ENCODE measurements at regions not wholly inside any gene's neighbourhood (a gene's known extent, or its start where the extent isn't known, plus 50 kb on each side); places are given as distances from the start of the nearest gene placed in this dataset.

DNA sequence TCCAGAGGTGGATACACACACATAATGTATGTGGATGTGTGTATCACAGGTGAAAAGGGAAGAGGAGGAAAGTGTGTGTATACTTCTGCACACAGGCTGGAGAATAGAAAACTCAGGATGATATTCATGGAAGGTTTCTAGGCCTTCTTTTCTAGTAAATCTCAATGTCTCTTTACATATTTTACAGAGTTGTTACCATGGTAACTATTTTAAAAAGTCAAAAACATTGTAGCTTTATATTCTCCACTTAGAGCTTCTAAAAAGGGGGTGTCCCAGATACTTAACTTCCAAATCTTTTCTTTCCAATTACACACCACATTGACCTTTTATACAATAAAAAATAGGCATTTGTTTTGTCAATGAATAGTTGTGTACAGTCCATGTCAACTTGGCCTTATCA is 604.8 kb upstream of the LCORL start:
- peaks cover 7% of the 10 kb centered on the region for H3K9me3 ChIP-seq (ENCODE audit: low read length)
- CTCF ChIA-PET (ENCODE audit: low intra/inter-chr PET ratio, low total read pairs) = no interaction called here
- ATAC-seq = no peak
- TF ChIP-seq HOXD1 (CRISPR knock-in tag; IDR thresholded peaks at IDR 0.05) (no peak), RFX1 (IDR thresholded peaks at IDR 0.05) (peak; percentile 32; the same call in 1 of the 2 replicates), NFKBIZ (CRISPR knock-in tag; IDR thresholded peaks at IDR 0.05) (no peak)
- H3K27ac ChIP-seq (ENCODE audit: extremely low read length, insufficient read depth, low read length) = no peak overlapping the region
- no peaks in the 10 kb centered on the region for H3K36me3 ChIP-seq (replicated peaks in 1 of 2; ENCODE audit: control insufficient read depth in 1 of 2, insufficient read depth in 2 of 2, low read length in 2 of 2)
- H3K4me3 ChIP-seq (replicated peaks in 1 of 3; ENCODE audit: insufficient read depth in 1 of 3, low read depth in 2 of 3, low read length in 3 of 3) = no peak overlapping the region
- BruUV-seq (replicated peaks) = no TSS peak
- no peaks in the 10 kb centered on the region for H3K27me3 ChIP-seq (ENCODE audit: control insufficient read depth in 1 of 2, insufficient read depth in 2 of 2, low read length in 2 of 2)
- no peak for FAIRE-seq
- no peak overlapping the region for H2AFZ ChIP-seq (ENCODE audit: low read length)
- H3K79me2 ChIP-seq (ENCODE audit: insufficient read depth, low read length) = no peaks in the 10 kb centered on the region
- H3K4me2 ChIP-seq (ENCODE audit: low read depth, low read length) = no peak overlapping the region
- no peaks in the 10 kb centered on the region for H3K4me1 ChIP-seq (ENCODE audit: insufficient read depth, low read length)
- in situ Hi-C loops (cut with HindIII; ENCODE audit: extremely low pct_ligation_motif_present, low pct_unique_long_range_greater_than_20kb) (no loop called here), intact Hi-C loops (cut with micrococcal nuclease; ENCODE audit: unreplicated experiment) (no loop called here)
- H3K9ac ChIP-seq (ENCODE audit: insufficient read depth, low read depth, low read length) = no peak overlapping the region
- DNase-seq (ENCODE audit: low spot score) = no peak
- POLR2A ChIA-PET = no interaction called here
- H4K20me1 ChIP-seq (ENCODE audit: insufficient read depth, low read length) = no peaks in the 10 kb centered on the region

DNA sequence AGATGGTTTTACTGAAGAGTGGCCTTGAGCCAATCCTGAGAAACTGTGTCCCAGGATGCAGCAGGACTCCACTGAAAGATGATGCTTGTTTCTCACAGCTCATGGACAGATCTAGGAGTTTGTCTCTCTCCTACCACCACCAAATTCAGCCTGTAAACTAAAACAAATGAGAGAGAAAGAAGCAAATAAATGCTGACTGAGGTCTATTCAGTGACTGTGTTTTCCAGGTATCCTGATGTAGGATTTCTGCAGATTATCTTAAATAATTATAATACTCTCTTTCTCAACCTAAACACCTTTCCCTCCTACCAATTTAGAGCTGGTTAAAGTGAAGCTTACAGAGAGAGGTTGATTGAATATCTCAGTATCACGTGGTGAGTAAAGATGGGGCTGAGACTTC is 599.6 kb upstream of the LCORL start:
- intact Hi-C loops (cut with micrococcal nuclease; ENCODE audit: unreplicated experiment) = no loop called here
- 0% methylated on average over 1 of the region's 1 CpG for WGBS (ENCODE audit: low lambda C conversion rate)
- H3K4me3 ChIP-seq (replicated peaks in 1 of 3; ENCODE audit: insufficient read depth in 1 of 3, low read depth in 2 of 3, low read length in 3 of 3) = no peak overlapping the region
- peaks cover 0 to 1% of the 10 kb centered on the region in 2 experiments; a peak in 1 of 5 replicates for H3K27me3 ChIP-seq (ENCODE audit: control insufficient read depth in 1 of 2, insufficient read depth in 2 of 2, low read length in 2 of 2)
- H3K9ac ChIP-seq (ENCODE audit: insufficient read depth, low read depth, low read length) = no peak overlapping the region
- no peak overlapping the region for H2AFZ ChIP-seq (ENCODE audit: low read length)
- in situ Hi-C loops (cut with HindIII; ENCODE audit: extremely low pct_ligation_motif_present, low pct_unique_long_range_greater_than_20kb) = no loop called here
- FAIRE-seq = no peak
- no peak overlapping the region for H3K27ac ChIP-seq (ENCODE audit: extremely low read length, insufficient read depth, low read length)
- no peaks in the 10 kb centered on the region for H3K36me3 ChIP-seq (replicated peaks in 1 of 2; ENCODE audit: control insufficient read depth in 1 of 2, insufficient read depth in 2 of 2, low read length in 2 of 2)
- no TSS peak for BruUV-seq (replicated peaks)
- H4K20me1 ChIP-seq (ENCODE audit: insufficient read depth, low read length) = no peaks in the 10 kb centered on the region
- CTCF ChIA-PET (ENCODE audit: low intra/inter-chr PET ratio, low total read pairs) = no interaction called here
- no peak for DNase-seq (ENCODE audit: low spot score)
- no peaks in the 10 kb centered on the region for H3K79me2 ChIP-seq (ENCODE audit: insufficient read depth, low read length)
- no peaks in the 10 kb centered on the region for H3K4me1 ChIP-seq (ENCODE audit: insufficient read depth, low read length)
- H3K4me2 ChIP-seq (ENCODE audit: low read depth, low read length) = no peak overlapping the region
- ATAC-seq = no peak
- POLR2A ChIA-PET = no interaction called here
- H3K9me3 ChIP-seq (ENCODE audit: low read length) = no peaks in the 10 kb centered on the region
- no peak for TF ChIP-seq AGO1 (IDR thresholded peaks at IDR 0.05; ENCODE audit: low read depth, low read length, poor library complexity, severe bottlenecking)
- TF ChIP-seq SNAI1 (CRISPR knock-in tag; IDR thresholded peaks at IDR 0.05; ENCODE audit: borderline replicate concordance) = no peak
- TF ChIP-seq SPEN (CRISPR knock-in tag; IDR thresholded peaks at IDR 0.05; ENCODE audit: low read depth) = no peak
- TF ChIP-seq ATF1 (CRISPR knock-in tag; IDR thresholded peaks at IDR 0.05) = no peak
- TF ChIP-seq, protein P1, sequence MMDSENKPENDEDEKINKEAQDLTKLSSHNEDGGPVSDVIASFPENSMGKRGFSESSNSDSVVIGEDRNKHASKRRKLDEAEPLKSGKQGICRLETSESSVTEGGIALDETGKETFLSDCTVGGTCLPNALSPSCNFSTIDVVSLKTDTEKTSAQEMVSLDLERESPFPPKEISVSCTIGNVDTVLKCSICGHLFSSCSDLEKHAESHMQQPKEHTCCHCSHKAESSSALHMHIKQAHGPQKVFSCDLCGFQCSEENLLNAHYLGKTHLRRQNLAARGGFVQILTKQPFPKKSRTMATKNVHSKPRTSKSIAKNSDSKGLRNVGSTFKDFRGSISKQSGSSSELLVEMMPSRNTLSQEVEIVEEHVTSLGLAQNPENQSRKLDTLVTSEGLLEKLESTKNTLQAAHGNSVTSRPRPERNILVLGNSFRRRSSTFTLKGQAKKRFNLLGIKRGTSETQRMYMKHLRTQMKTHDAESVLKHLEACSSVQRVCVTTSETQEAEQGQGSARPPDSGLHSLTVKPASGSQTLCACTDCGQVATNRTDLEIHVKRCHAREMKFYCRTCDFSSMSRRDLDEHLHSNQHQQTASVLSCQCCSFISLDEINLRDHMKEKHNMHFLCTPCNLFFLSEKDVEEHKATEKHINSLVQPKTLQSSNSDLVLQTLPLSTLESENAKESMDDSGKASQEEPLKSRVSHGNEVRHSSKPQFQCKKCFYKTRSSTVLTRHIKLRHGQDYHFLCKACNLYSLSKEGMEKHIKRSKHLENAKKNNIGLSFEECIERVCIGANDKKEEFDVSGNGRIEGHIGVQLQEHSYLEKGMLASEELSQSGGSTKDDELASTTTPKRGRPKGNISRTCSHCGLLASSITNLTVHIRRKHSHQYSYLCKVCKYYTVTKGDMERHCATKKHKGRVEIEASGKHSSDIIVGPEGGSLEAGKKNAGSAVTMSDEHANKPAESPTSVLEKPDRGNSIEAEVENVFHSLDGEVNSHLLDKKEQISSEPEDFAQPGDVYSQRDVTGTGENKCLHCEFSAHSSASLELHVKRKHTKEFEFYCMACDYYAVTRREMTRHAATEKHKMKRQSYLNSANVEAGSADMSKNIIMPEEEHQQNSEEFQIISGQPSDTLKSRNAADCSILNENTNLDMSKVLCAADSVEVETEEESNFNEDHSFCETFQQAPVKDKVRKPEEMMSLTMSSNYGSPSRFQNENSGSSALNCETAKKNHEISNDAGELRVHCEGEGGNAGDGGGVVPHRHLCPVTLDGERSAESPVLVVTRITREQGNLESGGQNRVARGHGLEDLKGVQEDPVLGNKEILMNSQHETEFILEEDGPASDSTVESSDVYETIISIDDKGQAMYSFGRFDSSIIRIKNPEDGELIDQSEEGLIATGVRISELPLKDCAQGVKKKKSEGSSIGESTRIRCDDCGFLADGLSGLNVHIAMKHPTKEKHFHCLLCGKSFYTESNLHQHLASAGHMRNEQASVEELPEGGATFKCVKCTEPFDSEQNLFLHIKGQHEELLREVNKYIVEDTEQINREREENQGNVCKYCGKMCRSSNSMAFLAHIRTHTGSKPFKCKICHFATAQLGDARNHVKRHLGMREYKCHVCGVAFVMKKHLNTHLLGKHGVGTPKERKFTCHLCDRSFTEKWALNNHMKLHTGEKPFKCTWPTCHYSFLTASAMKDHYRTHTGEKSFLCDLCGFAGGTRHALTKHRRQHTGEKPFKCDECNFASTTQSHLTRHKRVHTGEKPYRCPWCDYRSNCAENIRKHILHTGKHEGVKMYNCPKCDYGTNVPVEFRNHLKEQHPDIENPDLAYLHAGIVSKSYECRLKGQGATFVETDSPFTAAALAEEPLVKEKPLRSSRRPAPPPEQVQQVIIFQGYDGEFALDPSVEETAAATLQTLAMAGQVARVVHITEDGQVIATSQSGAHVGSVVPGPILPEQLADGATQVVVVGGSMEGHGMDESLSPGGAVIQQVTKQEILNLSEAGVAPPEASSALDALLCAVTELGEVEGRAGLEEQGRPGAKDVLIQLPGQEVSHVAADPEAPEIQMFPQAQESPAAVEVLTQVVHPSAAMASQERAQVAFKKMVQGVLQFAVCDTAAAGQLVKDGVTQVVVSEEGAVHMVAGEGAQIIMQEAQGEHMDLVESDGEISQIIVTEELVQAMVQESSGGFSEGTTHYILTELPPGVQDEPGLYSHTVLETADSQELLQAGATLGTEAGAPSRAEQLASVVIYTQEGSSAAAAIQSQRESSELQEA (CRISPR knock-in tag; IDR thresholded peaks at IDR 0.05; ENCODE audit: not compliant biosample characterization) = no peak
- TF ChIP-seq RFX5 (IDR thresholded peaks at IDR 0.05; ENCODE audit: low read depth, low read length) = no peak
- TF ChIP-seq MLLT10 (CRISPR knock-in tag; IDR thresholded peaks at IDR 0.05) = no peak
- TF ChIP-seq RXRB (CRISPR knock-in tag; IDR thresholded peaks at IDR 0.05; ENCODE audit: borderline replicate concordance) = no peak
- TF ChIP-seq PHF21A (CRISPR knock-in tag; IDR thresholded peaks at IDR 0.05) = no peak
- peak; percentile 54 to 78; a peak in 3 of 4 replicates for TF ChIP-seq MAFK (conservative IDR thresholded peaks at IDR 0.05 in 1 of 2, IDR thresholded peaks at IDR 0.05 in 1 of 2; ENCODE audit: low read length in 2 of 2)

All from HepG2 (cell line).